DOHH2 (cell line): ENCODE measurements at regions not wholly inside any gene's neighbourhood (a gene's known extent, or its start where the extent isn't known, plus 50 kb on each side); places are given as distances from the start of the nearest gene placed in this dataset.

Experiments used
- H3F3A ChIP-seq: fragments of 200-600 bp; sonication (generic), shearing (Covaris generic); 2 replicates; pipeline ENCODE4 v1.6.0; 2016; ENCODE audit warnings: antibody characterized with exemption, mild to moderate bottlenecking; ENCODE audit not compliant: control insufficient read depth, insufficient read depth
- H3K27ac ChIP-seq: fragments of 200-600 bp; sonication (generic); 2 replicates; pipeline ENCODE4 v1.5.1; 2014; ENCODE audit warnings: low read depth, mild to moderate bottlenecking, low read length, moderate library complexity
- H3K27me3 ChIP-seq: fragments of 200-600 bp; sonication (generic); 2 replicates; pipeline ENCODE4 v1.6.1; 2014; ENCODE audit warnings: mild to moderate bottlenecking, low read length, mixed read lengths; ENCODE audit not compliant: control insufficient read depth
- H3K36me3 ChIP-seq: fragments of 200-600 bp; sonication (generic); 2 replicates; pipeline ENCODE4 v1.6.1; 2014; ENCODE audit warnings: mild to moderate bottlenecking, low read length, moderate library complexity, mixed read lengths; ENCODE audit not compliant: control insufficient read depth
- H3K4me1 ChIP-seq: fragments of 200-600 bp; sonication (generic); 2 replicates; pipeline ENCODE4 v1.6.1; 2014; ENCODE audit warnings: mild to moderate bottlenecking, low read length, mixed read lengths; ENCODE audit not compliant: control insufficient read depth
- H3K4me2 ChIP-seq: fragments of 200-600 bp; sonication (generic); 2 replicates; pipeline ENCODE4 v1.6.0; 2014; ENCODE audit warnings: mild to moderate bottlenecking, low read length, moderate library complexity
- H3K4me3 ChIP-seq: fragments of 200-600 bp; sonication (generic); 2 replicates; pipeline ENCODE4 v1.5.1; 2014; ENCODE audit warnings: mild to moderate bottlenecking, low read length, mixed read lengths
- H3K79me2 ChIP-seq: fragments of 200-600 bp; sonication (generic); 2 replicates; pipeline ENCODE4 v1.6.1; 2014; ENCODE audit warnings: mild to moderate bottlenecking, low read length, mixed read lengths; ENCODE audit not compliant: control insufficient read depth
- H3K9me2 ChIP-seq: fragments of 200-600 bp; sonication (generic); replicated peaks from 2 replicates; pipeline ENCODE4 v1.6.1; 2014; ENCODE audit warnings: mild to moderate bottlenecking, low read length, mixed read lengths; ENCODE audit not compliant: control insufficient read depth
- H3K9me3 ChIP-seq: fragments of 200-600 bp; sonication (generic); 2 replicates; pipeline ENCODE4 v1.6.1; 2014; ENCODE audit warnings: antibody characterized with exemption, low read length, mixed read lengths; ENCODE audit not compliant: control insufficient read depth, insufficient read depth
- H4K20me1 ChIP-seq: fragments of 200-600 bp; sonication (generic); 2 replicates; pipeline ENCODE4 v1.6.0; 2014; ENCODE audit warnings: low read depth, mild to moderate bottlenecking, antibody characterized with exemption, low read length, moderate library complexity; ENCODE audit not compliant: control insufficient read depth, insufficient read depth
- CTCF ChIP-seq: fragments of 200-600 bp; sonication (generic); IDR thresholded peaks from one replicate; pipeline ENCODE4 v1.5.1; 2014; ENCODE audit warnings: antibody characterized with exemption, mild to moderate bottlenecking, low read depth, low read length; ENCODE audit not compliant: poor library complexity, severe bottlenecking
- EZH2phosphoT487 ChIP-seq: fragments of 200-600 bp; sonication (generic); IDR thresholded peaks from 2 replicates; pipeline ENCODE4 v1.6.1; 2017; ENCODE audit warnings: borderline replicate concordance, mild to moderate bottlenecking, antibody characterized with exemption, low read length, moderate library complexity, mixed read lengths

GRCh38 chr4:160180211-160180610 is 1077.3 kb downstream of the RAPGEF2 start:
- Histone ChIP-seq H3K4me1 (no peaks in the 10 kb centered on the region), H3K9me3 (no peaks in the 10 kb centered on the region), H3K27ac (no peak overlapping the region), H3K9me2 (no peaks in the 10 kb centered on the region; the same call in 1 of the 2 replicates), H3K79me2 (no peaks in the 10 kb centered on the region), H3F3A (no peaks in the 10 kb centered on the region), H3K4me2 (no peak overlapping the region), H3K4me3 (no peak overlapping the region), H4K20me1 (no peaks in the 10 kb centered on the region), H3K36me3 (no peaks in the 10 kb centered on the region), H3K27me3 (no peaks in the 10 kb centered on the region)
- TF ChIP-seq CTCF, result no peak
- TF ChIP-seq EZH2phosphoT487, result no peak

GRCh38 chr4:160182727-160183126 is 1079.8 kb downstream of the RAPGEF2 start:
- H4K20me1 ChIP-seq, result no peaks in the 10 kb centered on the region
- no peaks in the 10 kb centered on the region for H3K27me3 ChIP-seq
- H3K36me3 ChIP-seq, result no peaks in the 10 kb centered on the region
- H3K9me3 ChIP-seq, result no peaks in the 10 kb centered on the region
- no peak overlapping the region for H3K4me3 ChIP-seq
- H3F3A ChIP-seq, result no peaks in the 10 kb centered on the region
- no peaks in the 10 kb centered on the region for H3K79me2 ChIP-seq
- H3K27ac ChIP-seq, result no peak overlapping the region
- H3K9me2 ChIP-seq, result no peaks in the 10 kb centered on the region; the same call in 1 of the 2 replicates
- no peaks in the 10 kb centered on the region for H3K4me1 ChIP-seq
- no peak overlapping the region for H3K4me2 ChIP-seq
- TF ChIP-seq CTCF (no peak), EZH2phosphoT487 (no peak)

- H4K20me1 ChIP-seq, result no peaks in the 10 kb centered on the region
- no peak overlapping the region for H3K27ac ChIP-seq
- no peaks in the 10 kb centered on the region for H3K4me1 ChIP-seq
- H3F3A ChIP-seq, result no peaks in the 10 kb centered on the region
- H3K4me2 ChIP-seq, result no peak overlapping the region
- no peaks in the 10 kb centered on the region for H3K79me2 ChIP-seq
- H3K27me3 ChIP-seq, result no peaks in the 10 kb centered on the region
- H3K4me3 ChIP-seq, result no peak overlapping the region
- H3K9me3 ChIP-seq, result no peaks in the 10 kb centered on the region
- H3K36me3 ChIP-seq, result no peaks in the 10 kb centered on the region
- TF ChIP-seq EZH2phosphoT487, result no peak
- no peak for TF ChIP-seq CTCF
- H3K9me2 ChIP-seq, result no peaks in the 10 kb centered on the region
Observed at GRCh38 chr4:160184884-160185283, 1082.0 kb downstream of the RAPGEF2 start.

GRCh38 chr4:160193787-160194186 is 1090.9 kb downstream of the RAPGEF2 start:
- Histone ChIP-seq H3K9me2 (no peaks in the 10 kb centered on the region), H3K9me3 (no peaks in the 10 kb centered on the region), H3K27me3 (no peaks in the 10 kb centered on the region), H3K4me1 (no peaks in the 10 kb centered on the region), H3K4me2 (no peak overlapping the region), H3K36me3 (no peaks in the 10 kb centered on the region), H4K20me1 (no peaks in the 10 kb centered on the region), H3K79me2 (no peaks in the 10 kb centered on the region), H3F3A (no peaks in the 10 kb centered on the region), H3K4me3 (no peak overlapping the region), H3K27ac (no peak overlapping the region)
- TF ChIP-seq CTCF, result no peak
- TF ChIP-seq EZH2phosphoT487, result no peak
